GM13977 (cell line): ENCODE measurements at regions not wholly inside any gene's neighbourhood (a gene's known extent, or its start where the extent isn't known, plus 50 kb on each side); places are given as distances from the start of the nearest gene placed in this dataset.

Source experiments
- DNase-seq: peaks from one replicate; pipeline ENCODE4 v3.0.0; 2012; ENCODE audit warnings: low spot score
- in situ Hi-C: fragments of 300-500 bp; cut with MboI; formaldehyde crosslinking; loops from one replicate; pipeline ENCODE4 v1.12.0; 2022; ENCODE audit warnings: low sequenced_read_pairs, low pct_unique_long_range_greater_than_20kb, mixed read lengths, inconsistent platforms; ENCODE audit not compliant: unreplicated experiment
- TF ChIP-seq, protein P1 (sequence below): IDR thresholded peaks from 2 replicates; pipeline ENCODE4 v1.5.1; 2012; ENCODE audit warnings: mild to moderate bottlenecking, control low read depth; ENCODE audit not compliant: insufficient read depth; ENCODE audit errors: extremely low read depth, missing control alignments

DNA sequence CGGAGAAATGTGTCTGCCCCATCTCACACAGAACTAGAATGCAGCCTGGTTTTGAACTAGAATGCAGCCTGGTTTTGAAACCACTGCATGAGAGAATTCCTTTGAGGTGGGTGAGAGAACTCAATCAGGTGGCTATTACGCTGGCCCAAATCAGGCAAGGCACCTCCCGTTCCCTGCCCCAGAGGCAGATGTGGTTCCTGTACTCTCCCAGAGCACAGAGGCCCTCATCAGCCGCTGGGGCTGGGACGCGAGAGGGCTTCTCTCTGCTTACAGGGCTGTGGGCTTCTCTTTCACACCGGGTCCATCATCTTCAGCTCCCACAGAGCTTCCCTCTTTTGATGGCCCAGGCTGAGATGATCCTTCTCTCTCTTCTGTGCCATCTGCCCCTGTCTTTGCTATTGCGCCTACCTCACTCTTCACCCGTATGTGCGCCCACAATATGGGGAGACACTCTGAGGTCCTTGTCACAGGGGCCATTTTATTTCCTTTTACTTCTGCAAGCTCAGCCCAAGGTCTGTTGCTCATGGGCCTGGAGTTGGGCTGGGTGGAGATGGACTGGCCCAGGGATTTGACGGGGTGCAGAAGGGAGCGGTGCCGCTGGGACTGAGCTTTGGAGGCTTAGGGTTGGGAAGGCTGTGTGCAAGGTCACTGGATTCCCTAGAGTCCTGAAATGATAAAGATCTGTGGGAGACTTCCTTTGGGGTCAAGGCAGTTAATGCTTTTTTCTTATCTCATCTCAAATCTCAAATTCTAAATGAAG, 84.4 kb upstream of the HS6ST1 start:
- no peak for DNase-seq
- TF ChIP-seq, protein P1, sequence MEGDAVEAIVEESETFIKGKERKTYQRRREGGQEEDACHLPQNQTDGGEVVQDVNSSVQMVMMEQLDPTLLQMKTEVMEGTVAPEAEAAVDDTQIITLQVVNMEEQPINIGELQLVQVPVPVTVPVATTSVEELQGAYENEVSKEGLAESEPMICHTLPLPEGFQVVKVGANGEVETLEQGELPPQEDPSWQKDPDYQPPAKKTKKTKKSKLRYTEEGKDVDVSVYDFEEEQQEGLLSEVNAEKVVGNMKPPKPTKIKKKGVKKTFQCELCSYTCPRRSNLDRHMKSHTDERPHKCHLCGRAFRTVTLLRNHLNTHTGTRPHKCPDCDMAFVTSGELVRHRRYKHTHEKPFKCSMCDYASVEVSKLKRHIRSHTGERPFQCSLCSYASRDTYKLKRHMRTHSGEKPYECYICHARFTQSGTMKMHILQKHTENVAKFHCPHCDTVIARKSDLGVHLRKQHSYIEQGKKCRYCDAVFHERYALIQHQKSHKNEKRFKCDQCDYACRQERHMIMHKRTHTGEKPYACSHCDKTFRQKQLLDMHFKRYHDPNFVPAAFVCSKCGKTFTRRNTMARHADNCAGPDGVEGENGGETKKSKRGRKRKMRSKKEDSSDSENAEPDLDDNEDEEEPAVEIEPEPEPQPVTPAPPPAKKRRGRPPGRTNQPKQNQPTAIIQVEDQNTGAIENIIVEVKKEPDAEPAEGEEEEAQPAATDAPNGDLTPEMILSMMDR, result no peak
- in situ Hi-C loops, result no loop called here

DNA sequence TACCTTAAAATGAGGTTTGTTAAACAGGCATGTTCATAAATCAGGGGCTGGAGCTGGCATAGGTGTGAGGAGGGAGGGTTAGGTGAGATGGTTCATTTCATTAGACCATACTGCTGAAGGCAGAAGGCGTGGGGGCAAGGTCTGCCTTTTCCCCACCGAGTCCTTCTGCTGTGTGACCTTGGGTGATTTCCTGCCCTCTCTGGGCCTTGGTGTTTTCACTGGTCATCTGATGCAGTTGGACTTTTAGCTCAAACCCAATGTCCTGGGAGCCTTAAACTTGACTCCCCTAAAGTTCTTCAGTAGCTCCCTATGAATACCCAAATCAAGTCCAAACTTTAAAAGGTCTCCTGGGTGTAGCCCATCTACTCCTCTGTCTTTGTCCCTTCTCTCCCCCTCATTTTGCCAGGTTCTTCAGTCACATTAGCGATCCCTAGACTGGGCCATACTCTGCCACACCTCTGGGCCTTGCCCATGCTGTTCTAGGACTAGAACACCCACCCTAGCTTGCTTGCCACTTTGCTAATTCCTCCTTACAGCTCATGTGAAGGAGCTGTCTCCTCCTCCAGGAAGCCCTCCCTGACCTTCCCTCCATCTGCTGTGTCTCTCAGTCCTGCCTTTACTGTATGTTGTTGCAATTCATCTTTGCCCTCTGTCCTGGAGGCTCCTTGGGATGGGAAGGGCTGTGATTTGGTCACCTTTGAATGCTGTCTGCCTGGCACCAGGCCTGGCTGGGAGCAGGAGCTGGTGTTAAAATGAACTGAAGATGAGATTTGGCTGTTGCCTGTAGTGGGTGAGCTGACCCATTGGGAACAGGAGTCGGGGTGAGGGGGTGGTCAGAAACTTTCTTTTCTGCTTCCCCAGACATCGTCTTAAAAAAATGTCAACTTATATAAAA, 85.4 kb upstream of the HS6ST1 start:
- in situ Hi-C loops, result no loop called here
- DNase-seq, result no peak
- TF ChIP-seq, protein P1, result no peak

DNA sequence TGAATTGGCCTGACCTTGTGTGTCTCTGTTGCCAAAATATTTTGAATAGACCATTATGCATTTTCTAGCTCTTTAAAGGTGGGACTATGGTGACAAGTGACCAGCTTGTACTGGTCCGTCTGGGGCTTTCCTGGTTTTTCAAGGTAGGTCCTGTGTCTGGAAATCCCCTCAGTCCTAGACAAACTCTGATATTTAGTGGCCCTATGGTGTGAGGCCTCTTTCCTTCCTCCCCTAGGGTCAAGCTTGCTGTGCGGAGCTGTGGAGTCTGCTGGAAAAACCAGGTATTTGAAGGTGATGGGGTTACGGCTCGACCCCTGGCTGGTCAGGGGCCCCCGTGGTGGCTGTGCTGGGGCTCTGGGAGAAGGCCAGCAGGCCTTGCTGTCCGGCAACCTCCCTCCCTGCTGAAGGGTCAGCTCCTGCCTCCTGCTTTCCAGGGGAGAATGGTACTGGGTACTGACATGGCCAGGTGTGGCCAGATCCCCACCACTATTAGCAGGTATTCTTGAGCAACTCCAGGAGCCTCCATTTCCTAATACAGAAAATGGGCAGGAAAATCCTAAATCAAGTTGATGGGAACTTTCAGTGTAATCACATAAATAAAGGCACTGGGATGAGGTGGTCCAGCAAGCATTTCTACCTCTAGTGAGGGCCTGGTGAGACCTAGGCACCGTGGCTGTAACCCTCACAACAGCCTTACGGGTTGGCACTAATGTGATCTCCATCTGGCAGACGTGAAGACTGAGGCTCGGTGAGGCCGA, 86.2 kb upstream of the HS6ST1 start:
- in situ Hi-C loops, result no loop called here
- TF ChIP-seq, protein P1, result no peak
- DNase-seq, result no peak

DNA sequence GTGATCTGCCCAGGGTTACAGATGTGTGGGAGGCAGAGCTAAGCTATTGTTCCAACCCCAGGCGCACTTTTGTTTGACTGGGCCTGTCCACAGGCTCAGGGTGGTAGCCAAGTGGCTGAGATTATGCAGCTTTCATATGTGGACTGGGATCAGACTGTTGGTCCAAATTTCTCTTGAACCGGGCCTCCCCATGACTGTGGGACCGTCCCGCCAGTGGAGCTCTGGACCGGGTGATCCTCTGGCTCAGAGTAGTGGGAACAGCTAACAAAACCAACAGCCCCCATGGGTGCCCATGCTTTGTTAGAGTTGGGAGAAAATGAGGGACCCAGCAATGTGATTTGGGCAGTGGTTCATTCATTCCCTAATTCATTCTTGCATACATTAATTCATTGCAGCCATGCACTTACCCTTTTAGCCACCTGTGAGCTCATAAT, 86.8 kb upstream of the HS6ST1 start:
- in situ Hi-C loops, result no loop called here
- TF ChIP-seq, protein P1, result no peak
- DNase-seq, result no peak

DNA sequence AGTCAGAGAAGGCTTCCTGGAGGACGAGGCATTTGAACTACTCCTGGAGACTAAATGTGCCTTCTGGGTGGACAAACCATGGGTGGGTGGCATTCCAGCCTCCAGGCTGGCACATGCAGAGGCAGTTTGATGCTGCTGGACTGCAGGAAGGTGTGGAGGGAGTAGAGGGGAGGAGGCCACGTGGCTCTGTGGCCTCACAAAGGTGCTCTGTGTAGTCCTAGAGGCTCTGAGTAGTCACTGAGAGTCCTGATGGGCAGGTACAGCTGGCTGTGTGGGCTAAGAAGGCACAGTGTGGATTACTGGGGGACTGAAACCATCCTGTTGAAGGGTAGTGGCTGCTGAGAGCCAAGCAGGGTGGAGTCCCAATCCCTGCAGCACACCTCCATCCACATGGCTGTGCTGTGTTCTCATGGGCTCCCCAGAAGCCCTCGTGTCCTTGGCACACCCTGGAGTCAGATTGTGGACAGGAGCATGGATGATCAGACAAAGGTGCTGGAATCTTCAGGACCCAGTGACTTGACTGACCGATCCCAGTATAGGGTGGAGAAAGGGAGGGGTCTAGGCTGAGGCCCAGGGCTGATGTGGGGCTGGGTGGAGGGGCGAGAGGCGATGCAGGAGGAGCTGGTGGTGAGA, 87.4 kb upstream of the HS6ST1 start:
- in situ Hi-C loops, result no loop called here
- TF ChIP-seq, protein P1, result no peak
- DNase-seq, result no peak
